ENCODE measurements at regions not wholly inside any gene's neighbourhood (a gene's known extent, or its start where the extent isn't known, plus 50 kb on each side); places are given as distances from the start of the nearest gene placed in this dataset.

GRCh38 chr14:27387463-27387862 is 789.6 kb upstream of the NOVA1 start:
- TF ChIP-seq CTCF (IDR thresholded peaks at IDR 0.05) (no peak), POLR2A (IDR thresholded peaks at IDR 0.05) (no peak), POLR2AphosphoS5 (IDR thresholded peaks at IDR 0.05) (no peak)

Measured in gastroesophageal sphincter (tissue), 3 donors.